ENCODE measurements at regions not wholly inside any gene's neighbourhood (a gene's known extent, or its start where the extent isn't known, plus 50 kb on each side); places are given as distances from the start of the nearest gene placed in this dataset.

- TF ChIP-seq, protein P1, sequence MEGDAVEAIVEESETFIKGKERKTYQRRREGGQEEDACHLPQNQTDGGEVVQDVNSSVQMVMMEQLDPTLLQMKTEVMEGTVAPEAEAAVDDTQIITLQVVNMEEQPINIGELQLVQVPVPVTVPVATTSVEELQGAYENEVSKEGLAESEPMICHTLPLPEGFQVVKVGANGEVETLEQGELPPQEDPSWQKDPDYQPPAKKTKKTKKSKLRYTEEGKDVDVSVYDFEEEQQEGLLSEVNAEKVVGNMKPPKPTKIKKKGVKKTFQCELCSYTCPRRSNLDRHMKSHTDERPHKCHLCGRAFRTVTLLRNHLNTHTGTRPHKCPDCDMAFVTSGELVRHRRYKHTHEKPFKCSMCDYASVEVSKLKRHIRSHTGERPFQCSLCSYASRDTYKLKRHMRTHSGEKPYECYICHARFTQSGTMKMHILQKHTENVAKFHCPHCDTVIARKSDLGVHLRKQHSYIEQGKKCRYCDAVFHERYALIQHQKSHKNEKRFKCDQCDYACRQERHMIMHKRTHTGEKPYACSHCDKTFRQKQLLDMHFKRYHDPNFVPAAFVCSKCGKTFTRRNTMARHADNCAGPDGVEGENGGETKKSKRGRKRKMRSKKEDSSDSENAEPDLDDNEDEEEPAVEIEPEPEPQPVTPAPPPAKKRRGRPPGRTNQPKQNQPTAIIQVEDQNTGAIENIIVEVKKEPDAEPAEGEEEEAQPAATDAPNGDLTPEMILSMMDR (conservative IDR thresholded peaks at IDR 0.05) = no peak
- H3K4me3 Mint-ChIP-seq = no peak overlapping the region
Observed at GRCh38 chr12:92639017-92639416, 63.8 kb upstream of the PLEKHG7 start.

GRCh38 chr12:92634730-92635129 is 68.1 kb upstream of the PLEKHG7 start:
- TF ChIP-seq, protein P1 (conservative IDR thresholded peaks at IDR 0.05) = no peak

More at GRCh38 chr12:92639017-92639416, 63.8 kb upstream of the PLEKHG7 start:
- Mint-ChIP-seq H3K9me3 (peaks cover 7% of the 10 kb centered on the region), H3K27me3 (peaks cover 17% of the 10 kb centered on the region), H3K36me3 (no peaks in the 10 kb centered on the region), H3K4me1 (ENCODE audit: unreplicated experiment) (peaks cover 19% of the 10 kb centered on the region), H3K27ac (no peak overlapping the region)
- no peak for DNase-seq (ENCODE audit: extremely low spot score, unreplicated experiment)

DNA sequence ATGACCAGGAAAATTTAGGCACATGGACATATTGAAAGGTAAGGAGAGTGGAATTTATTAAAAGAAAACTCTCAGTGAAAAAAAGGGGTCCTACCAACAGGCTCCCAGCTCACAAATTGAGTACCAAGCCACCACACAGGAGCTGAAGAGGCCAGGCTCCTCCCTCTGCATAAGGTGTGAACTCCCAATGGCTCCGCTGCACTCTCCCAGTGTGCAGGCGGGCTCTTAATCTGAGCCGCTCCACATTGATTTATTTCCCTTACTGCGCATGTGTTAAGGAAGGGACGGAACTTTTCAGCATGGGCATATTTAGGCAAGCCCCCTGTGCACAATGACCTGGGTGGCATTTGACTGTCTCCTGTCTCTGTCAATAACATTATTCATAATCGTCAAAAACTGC is 68.6 kb upstream of the PLEKHG7 start:
- Mint-ChIP-seq H3K36me3 (no peaks in the 10 kb centered on the region), H3K27ac (no peak overlapping the region), H3K4me1 (ENCODE audit: unreplicated experiment) (peaks cover 24% of the 10 kb centered on the region), H3K9me3 (peaks cover 4% of the 10 kb centered on the region), H3K4me3 (no peak overlapping the region), H3K27me3 (peaks cover 35% of the 10 kb centered on the region)
- TF ChIP-seq, protein P1 (conservative IDR thresholded peaks at IDR 0.05) = no peak
- no peak for DNase-seq (ENCODE audit: extremely low spot score, unreplicated experiment)

More at GRCh38 chr12:92634730-92635129, 68.1 kb upstream of the PLEKHG7 start:
- no peak for DNase-seq (ENCODE audit: extremely low spot score, unreplicated experiment)
- Mint-ChIP-seq H3K4me1 (ENCODE audit: unreplicated experiment) (peaks cover 24% of the 10 kb centered on the region), H3K4me3 (no peak overlapping the region), H3K27me3 (peaks cover 38% of the 10 kb centered on the region), H3K36me3 (no peaks in the 10 kb centered on the region), H3K9me3 (peaks cover 4% of the 10 kb centered on the region), H3K27ac (no peak overlapping the region)

DNA sequence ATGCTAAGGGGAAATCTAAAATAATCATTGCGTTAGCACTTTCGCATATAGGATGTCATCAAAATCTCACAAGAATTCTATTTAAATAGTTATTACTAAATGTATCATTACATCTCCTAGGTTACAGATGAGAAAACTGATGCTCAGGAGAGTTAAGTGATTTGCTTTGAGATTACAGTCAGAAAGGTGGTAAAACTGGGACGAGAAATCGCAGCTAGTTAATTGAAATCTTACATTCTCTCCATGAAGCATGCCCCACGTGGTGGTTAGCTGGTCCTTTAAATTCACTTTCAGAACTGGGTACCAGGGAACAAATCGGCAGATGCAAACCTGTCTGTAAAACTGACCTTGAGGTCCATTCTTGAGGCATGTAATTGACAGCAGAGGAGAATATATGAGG is 71.8 kb upstream of the PLEKHG7 start:
- Mint-ChIP-seq H3K27ac (no peak overlapping the region), H3K9me3 (peaks cover 4% of the 10 kb centered on the region), H3K36me3 (no peaks in the 10 kb centered on the region), H3K4me1 (ENCODE audit: unreplicated experiment) (peaks cover 16% of the 10 kb centered on the region), H3K4me3 (no peak overlapping the region), H3K27me3 (peaks cover 28% of the 10 kb centered on the region)
- no peak for DNase-seq (ENCODE audit: extremely low spot score, unreplicated experiment)
- TF ChIP-seq, protein P1 (conservative IDR thresholded peaks at IDR 0.05) = no peak

GRCh38 chr12:92629349-92630065 is 73.3 kb upstream of the PLEKHG7 start:
- TF ChIP-seq, protein P1 (conservative IDR thresholded peaks at IDR 0.05) = no peak
- peaks cover 4% of the 10 kb centered on the region for H3K9me3 Mint-ChIP-seq
- no peak overlapping the region for H3K27ac Mint-ChIP-seq
- peaks cover 25% of the 10 kb centered on the region for H3K27me3 Mint-ChIP-seq
- no peaks in the 10 kb centered on the region for H3K36me3 Mint-ChIP-seq
- H3K4me3 Mint-ChIP-seq = no peak overlapping the region
- no peak for DNase-seq (ENCODE audit: extremely low spot score, unreplicated experiment)
- peaks cover 13% of the 10 kb centered on the region for H3K4me1 Mint-ChIP-seq (ENCODE audit: unreplicated experiment)

Measured in type B pancreatic cell (in vitro differentiated cells).